SK-N-SH (cell line): ENCODE measurements at regions not wholly inside any gene's neighbourhood (a gene's known extent, or its start where the extent isn't known, plus 50 kb on each side); places are given as distances from the start of the nearest gene placed in this dataset.

Source experiments
- CTCF ChIA-PET: fragments of 300-600, 350-600 bp; formaldehyde crosslinking; extraction: SDS; loops from one replicate; lab custom pipeline; 2021; lab: Yijun Ruan, JAX
- POLR2A ChIA-PET: fragments of 350-600 bp; sonication (Branson Sonifier 250); formaldehyde crosslinking; extraction: SDS; loops from one replicate; lab custom pipeline; 2020; ENCODE audit warnings: antibody characterized with exemption, inconsistent platforms; lab: Yijun Ruan, JAX
- DNase-seq: peaks from one replicate; pipeline ENCODE4 v3.0.0; 2012
- H2AFZ ChIP-seq: fragments of 200-600 bp; sonication (generic); 2 replicates; pipeline ENCODE4 v1.8.1; 2016; ENCODE audit warnings: antibody characterized with exemption, mild to moderate bottlenecking, low read depth
- H3F3A ChIP-seq: fragments of 200-600 bp; sonication (generic); replicated peaks from 2 replicates; pipeline ENCODE3; 2016; ENCODE audit warnings: antibody characterized with exemption, mild to moderate bottlenecking; ENCODE audit not compliant: insufficient read depth
- H3K27ac ChIP-seq, 2 experiments: fragments of 200-500 bp in 1 of 2; fragments of 200-600 bp in 1 of 2; sonication (Bioruptor generic) in 1 of 2; sonication (generic), shearing (Covaris generic) in 1 of 2; 2 replicates each; pipeline versions ENCODE4 v1.5.1 to v1.6.1; 2014 to 2016; ENCODE audit warnings: low read depth in 2 of 2, inconsistent platforms in 1 of 2, low read length in 1 of 2, mild to moderate bottlenecking in 1 of 2, mixed read lengths in 1 of 2
- H3K27me3 ChIP-seq: fragments of 200-600 bp; sonication (generic), shearing (Covaris generic); 2 replicates; pipeline ENCODE4 v1.6.1; 2016; ENCODE audit warnings: mixed run types; ENCODE audit not compliant: insufficient read depth
- H3K36me3 ChIP-seq, 2 experiments: fragments of 200-500 bp in 1 of 2; fragments of 200-600 bp in 1 of 2; sonication (Bioruptor generic) in 1 of 2; sonication (generic) in 1 of 2; replicated peaks in 1 of 2; 2 replicates each; pipeline versions ENCODE3 to v1.5.1; 2014 to 2016; ENCODE audit warnings: low read length in 1 of 2, mild to moderate bottlenecking in 1 of 2; ENCODE audit not compliant: insufficient read depth in 2 of 2, control insufficient read depth in 1 of 2
- H3K4me1 ChIP-seq, 2 experiments: fragments of 200-500 bp in 1 of 2; fragments of 200-600 bp in 1 of 2; sonication (Bioruptor generic) in 1 of 2; sonication (generic), shearing (Covaris generic) in 1 of 2; 2 replicates each; pipeline versions ENCODE4 v1.5.1 to v1.6.1; 2014 to 2016; ENCODE audit warnings: low read depth in 1 of 2, low read length in 1 of 2, mixed run types in 1 of 2; ENCODE audit not compliant: insufficient read depth in 2 of 2, control insufficient read depth in 1 of 2
- H3K4me2 ChIP-seq: fragments of 200-600 bp; sonication (generic), shearing (Covaris generic); 2 replicates; pipeline ENCODE4 v1.6.1; 2017; ENCODE audit warnings: mixed run types
- H3K4me3 ChIP-seq, 2 experiments: fragments of 200-500 bp in 1 of 2; fragments of 200-600 bp in 1 of 2; sonication (Bioruptor generic) in 1 of 2; sonication (generic), shearing (Covaris generic) in 1 of 2; 2 replicates each; pipeline versions ENCODE4 v1.5.1 to v1.8.1; 2014 to 2016; ENCODE audit warnings: low read depth in 2 of 2, inconsistent platforms in 1 of 2, low read length in 1 of 2, mild to moderate bottlenecking in 1 of 2, mixed read lengths in 1 of 2, moderate library complexity in 1 of 2
- H3K79me2 ChIP-seq: fragments of 200-600 bp; sonication (generic); 2 replicates; pipeline ENCODE4 v1.8.1; 2017; ENCODE audit warnings: mild to moderate bottlenecking; ENCODE audit not compliant: insufficient read depth
- H3K9ac ChIP-seq: fragments of 200-600 bp; sonication (generic); 2 replicates; pipeline ENCODE4 v1.6.1; 2017; ENCODE audit warnings: mixed run types
- H3K9me2 ChIP-seq: fragments of 200-600 bp; sonication (generic); 2 replicates; pipeline ENCODE4 v1.6.1; 2017; ENCODE audit warnings: mixed run types
- H3K9me3 ChIP-seq: fragments of 200-600 bp; sonication (generic); 2 replicates; pipeline ENCODE4 v1.6.1; 2017; ENCODE audit warnings: mixed run types, mild to moderate bottlenecking, moderate library complexity
- H4K20me1 ChIP-seq: fragments of 200-600 bp; sonication (generic); 2 replicates; pipeline ENCODE4 v1.6.1; 2017; ENCODE audit warnings: mild to moderate bottlenecking, mixed run types; ENCODE audit not compliant: insufficient read depth
- CHD2 ChIP-seq: fragments of 150-350 bp; IDR thresholded peaks from 2 replicates; pipeline ENCODE4 v1.6.1; 2018; ENCODE audit warnings: low read length; ENCODE audit not compliant: partially characterized antibody
- CTCF ChIP-seq: fragments of 200-600 bp; sonication (generic); IDR thresholded peaks from 2 replicates; pipeline ENCODE4 v1.6.1; 2017; ENCODE audit warnings: antibody characterized with exemption, mild to moderate bottlenecking, moderate library complexity
- ELF1 ChIP-seq: IDR thresholded peaks from 2 replicates; pipeline ENCODE4 v1.4.0; 2012
- EP300 ChIP-seq, 2 experiments: IDR thresholded peaks; 2 replicates each; pipeline versions ENCODE4 v1.4.0 to v1.6.1; 2012; ENCODE audit warnings: borderline replicate concordance in 1 of 2, low read depth in 1 of 2, low read length in 1 of 2
- EZH2phosphoT487 ChIP-seq: fragments of 200-600 bp; sonication (generic); IDR thresholded peaks from 2 replicates; pipeline ENCODE4 v1.6.1; 2017; ENCODE audit warnings: low read depth, mixed run types, mild to moderate bottlenecking, antibody characterized with exemption, moderate library complexity, borderline replicate concordance
- FOSL2 ChIP-seq: IDR thresholded peaks from 2 replicates; pipeline ENCODE4 v1.4.0; 2012; ENCODE audit warnings: low read depth, mild to moderate bottlenecking, moderate library complexity, borderline replicate concordance
- GABPA ChIP-seq: IDR thresholded peaks from 2 replicates; pipeline ENCODE4 v1.4.0; 2012; ENCODE audit warnings: low read depth, mild to moderate bottlenecking
- GATA2 ChIP-seq: sonication (generic); formaldehyde crosslinking; IDR thresholded peaks from 2 replicates; pipeline ENCODE4 v1.5.0; 2020; ENCODE audit warnings: mild to moderate bottlenecking, missing genetic modification reagents
- IRF3 ChIP-seq: fragments of 150-350 bp; IDR thresholded peaks from 2 replicates; pipeline ENCODE4 v1.6.1; 2016; ENCODE audit warnings: mild to moderate bottlenecking, low read depth, low read length
- JUND ChIP-seq: IDR thresholded peaks from 2 replicates; pipeline ENCODE4 v1.4.0; 2012
- MAX ChIP-seq: IDR thresholded peaks from 2 replicates; pipeline ENCODE4 v1.4.0; 2012; ENCODE audit warnings: low read depth
- NFIC ChIP-seq: IDR thresholded peaks from 2 replicates; pipeline ENCODE4 v1.4.0; 2012; ENCODE audit warnings: borderline replicate concordance
- NRF1 ChIP-seq: IDR thresholded peaks from 2 replicates; pipeline ENCODE4 v1.6.1; 2012; ENCODE audit warnings: low read depth, mild to moderate bottlenecking, low read length
- POLR2AphosphoS5 ChIP-seq: IDR thresholded peaks from 2 replicates; pipeline ENCODE4 v1.6.1; 2012; ENCODE audit warnings: low read depth, low read length
- RAD21 ChIP-seq: IDR thresholded peaks from 2 replicates; pipeline ENCODE4 v1.6.1; 2012; ENCODE audit warnings: mild to moderate bottlenecking, low read length
- RCOR1 ChIP-seq: fragments of 150-350 bp; IDR thresholded peaks from 2 replicates; pipeline ENCODE4 v1.6.1; 2017; ENCODE audit warnings: antibody characterized with exemption, low read length
- RFX5 ChIP-seq: IDR thresholded peaks from 2 replicates; pipeline ENCODE4 v1.6.1; 2012; ENCODE audit warnings: mild to moderate bottlenecking, improper control_type of control experiment, low read length
- RXRA ChIP-seq: IDR thresholded peaks from 2 replicates; pipeline ENCODE4 v1.4.0; 2012; ENCODE audit warnings: low read depth, mild to moderate bottlenecking, borderline replicate concordance
- SMC3 ChIP-seq: IDR thresholded peaks from 2 replicates; pipeline ENCODE4 v1.6.1; 2012; ENCODE audit warnings: low read depth, low read length, improper control_type of control experiment
- TAF1 ChIP-seq: IDR thresholded peaks from 2 replicates; pipeline ENCODE4 v1.6.1; 2012; ENCODE audit warnings: low read depth, mild to moderate bottlenecking, low read length, moderate library complexity, borderline replicate concordance
- TCF12 ChIP-seq: IDR thresholded peaks from 2 replicates; pipeline ENCODE4 v1.4.0; 2012
- USF2 ChIP-seq: fragments of 150-350 bp; IDR thresholded peaks from 2 replicates; pipeline ENCODE4 v1.6.1; 2017; ENCODE audit warnings: antibody characterized with exemption, low read length, low read depth, borderline replicate concordance
- YY1 ChIP-seq: IDR thresholded peaks from 2 replicates; pipeline ENCODE4 v1.4.0; 2012; ENCODE audit warnings: low read depth, mild to moderate bottlenecking
- ZBTB33 ChIP-seq: IDR thresholded peaks from 2 replicates; pipeline ENCODE4 v1.4.0; 2012; ENCODE audit warnings: low read depth, borderline replicate concordance
- WGBS: methylation state at CpG from one replicate; pipeline ENCODE4 v1.1.6; 2017; ENCODE audit warnings: low lambda C conversion rate; 5-methylcytosine and 5-hydroxymethylcytosine counted together

GRCh38 chr2:51225377-51225776 is 193.4 kb upstream of the NRXN1 start:
- ChIA-PET POLR2A (no interaction called here), CTCF (interaction anchor here (1.4 kb wide), 1 partner anchor 18 kb away, joined by 3 read pairs; no protein-coding TSS in a partner anchor)
- Histone ChIP-seq H2AFZ (no peak overlapping the region), H4K20me1 (no peaks in the 10 kb centered on the region), H3K9ac (no peak overlapping the region), H3K27ac (no peak overlapping the region), H3K79me2 (no peaks in the 10 kb centered on the region), H3K4me1 (no peaks in the 10 kb centered on the region), H3K27me3 (no peaks in the 10 kb centered on the region), H3K9me3 (no peaks in the 10 kb centered on the region), H3K4me2 (no peak overlapping the region), H3K4me3 (no peak overlapping the region), H3F3A (no peaks in the 10 kb centered on the region), H3K36me3 (no peaks in the 10 kb centered on the region), H3K9me2 (no peaks in the 10 kb centered on the region)
- TF ChIP-seq TAF1, result no peak
- no peak for TF ChIP-seq YY1
- no peak for TF ChIP-seq CHD2
- no peak for TF ChIP-seq USF2
- TF ChIP-seq FOSL2, result no peak
- TF ChIP-seq EZH2phosphoT487, result no peak
- no peak for TF ChIP-seq GATA2
- no peak for TF ChIP-seq EP300 (IDR thresholded peaks at IDR 0.05; ENCODE audit: borderline replicate concordance in 1 of 2, low read depth in 1 of 2, low read length in 1 of 2)
- TF ChIP-seq POLR2AphosphoS5, result no peak
- TF ChIP-seq MAX, result no peak
- no peak for TF ChIP-seq JUND
- TF ChIP-seq TCF12, result no peak
- no peak for TF ChIP-seq SMC3
- TF ChIP-seq GABPA, result no peak
- no peak for TF ChIP-seq NRF1
- no peak for TF ChIP-seq RFX5
- no peak for TF ChIP-seq ELF1
- TF ChIP-seq IRF3, result no peak
- TF ChIP-seq RXRA, result no peak
- WGBS, result 12% methylated on average over 3 of the region's 3 CpGs
- no peak for DNase-seq

- H3K9me3 ChIP-seq, result no peaks in the 10 kb centered on the region
- DNase-seq, result no peak
- H3K79me2 ChIP-seq, result no peaks in the 10 kb centered on the region
- no peaks in the 10 kb centered on the region for H3K27me3 ChIP-seq
- POLR2A ChIA-PET, result interaction anchor here (0.7 kb wide), 1 partner anchor 711 kb away, joined by 3 read pairs; no protein-coding TSS in a partner anchor
- no peaks in the 10 kb centered on the region for H3K4me1 ChIP-seq
- H2AFZ ChIP-seq, result no peak overlapping the region
- CTCF ChIA-PET, result interaction anchor here (1.4 kb wide), 1 partner anchor 18 kb away, joined by 3 read pairs; no protein-coding TSS in a partner anchor
- H3F3A ChIP-seq, result no peaks in the 10 kb centered on the region
- H3K36me3 ChIP-seq, result no peaks in the 10 kb centered on the region
- H3K9ac ChIP-seq, result no peak overlapping the region
- no peaks in the 10 kb centered on the region for H3K9me2 ChIP-seq
- no peak overlapping the region for H3K27ac ChIP-seq
- no peak overlapping the region for H3K4me3 ChIP-seq
- H4K20me1 ChIP-seq, result no peaks in the 10 kb centered on the region
- H3K4me2 ChIP-seq, result no peak overlapping the region
- TF ChIP-seq FOSL2, result no peak
- no peak for TF ChIP-seq NFIC
- TF ChIP-seq JUND, result no peak
- TF ChIP-seq ELF1, result no peak
- TF ChIP-seq RAD21, result no peak
- TF ChIP-seq ZBTB33, result no peak
- no peak for TF ChIP-seq CHD2
- no peak for TF ChIP-seq RCOR1
- no peak for TF ChIP-seq IRF3
- no peak for TF ChIP-seq CTCF
These were observed 192.9 kb upstream of the NRXN1 start for GRCh38 chr2:51224790-51225189.
